ENCODE measurements at regions not wholly inside any gene's neighbourhood (a gene's known extent, or its start where the extent isn't known, plus 50 kb on each side); places are given as distances from the start of the nearest gene placed in this dataset.
"Not testable (repeated sequence)": the region's sequence is repeated elsewhere in the genome, so short reads cannot be mapped to it uniquely, and the experiment has no call there.

- no peak for TF ChIP-seq CTCF (conservative IDR thresholded peaks at IDR 0.05)
- no peak for TF ChIP-seq ZFX (IDR thresholded peaks at IDR 0.05)
- no peak overlapping the region for H3K27ac ChIP-seq
Measured at GRCh38 chr9:21616082-21616778, 134.1 kb upstream of the IFNE start.

GRCh38 chr9:21624675-21625644 lies 142.8 kb upstream of the IFNE start:
- H3K27ac ChIP-seq, result no peak overlapping the region
- no peak for TF ChIP-seq ZFX (IDR thresholded peaks at IDR 0.05)
- no peak for TF ChIP-seq CTCF (conservative IDR thresholded peaks at IDR 0.05)

GRCh38 chr9:21626493-21626892 lies 144.4 kb upstream of the IFNE start:
- TF ChIP-seq ZFX (IDR thresholded peaks at IDR 0.05), result no peak
- no peak for TF ChIP-seq CTCF (conservative IDR thresholded peaks at IDR 0.05)
- no peak overlapping the region for H3K27ac ChIP-seq

- H3K27ac ChIP-seq, result not testable (repeated sequence)
Measured at GRCh38 chr9:21628954-21629353, 146.8 kb upstream of the IFNE start.

GRCh38 chr9:21634951-21635350 lies 152.8 kb upstream of the IFNE start:
- TF ChIP-seq CTCF (conservative IDR thresholded peaks at IDR 0.05) (no peak), ZFX (IDR thresholded peaks at IDR 0.05) (no peak)
- no peak overlapping the region for H3K27ac ChIP-seq

- TF ChIP-seq CTCF (conservative IDR thresholded peaks at IDR 0.05), result no peak
- TF ChIP-seq ZFX (IDR thresholded peaks at IDR 0.05), result no peak
- no peak overlapping the region for H3K27ac ChIP-seq
Measured at GRCh38 chr9:21638104-21638503, 156.0 kb upstream of the IFNE start.

- TF ChIP-seq CTCF (conservative IDR thresholded peaks at IDR 0.05) (no peak), ZFX (IDR thresholded peaks at IDR 0.05) (no peak)
- no peak overlapping the region for H3K27ac ChIP-seq
Measured at GRCh38 chr9:21653091-21653490, 149.3 kb upstream of the MTAP start.
